GM12878 (cell line): ENCODE measurements at regions not wholly inside any gene's neighbourhood (a gene's known extent, or its start where the extent isn't known, plus 50 kb on each side); places are given as distances from the start of the nearest gene placed in this dataset.

Experiments
- RAD21 ChIP-seq: IDR thresholded peaks from 2 replicates; pipeline ENCODE4 v1.6.1; 2011; ENCODE audit warnings: mild to moderate bottlenecking, low read depth, low read length, moderate library complexity; ENCODE audit not compliant: insufficient read depth
- RCOR1 ChIP-seq: conservative IDR thresholded peaks from 2 replicates; pipeline ENCODE4 v1.6.1; 2012; ENCODE audit warnings: low read depth, low read length, improper control_type of control experiment
- SIX5 ChIP-seq: IDR thresholded peaks from 2 replicates; pipeline ENCODE4 v1.6.1; 2011; ENCODE audit warnings: mild to moderate bottlenecking, low read depth, low read length, moderate library complexity; ENCODE audit not compliant: severe bottlenecking
- SMC3 ChIP-seq: IDR thresholded peaks from 2 replicates; pipeline ENCODE4 v1.6.1; 2011; ENCODE audit warnings: low read length, improper control_type of control experiment, borderline replicate concordance
- TF ChIP-seq, protein P1 (sequence below): IDR thresholded peaks from 2 replicates; pipeline ENCODE4 v1.6.1; 2012; ENCODE audit warnings: mild to moderate bottlenecking, low read depth, low read length
- TF ChIP-seq, protein P2 (sequence below): IDR thresholded peaks from 2 replicates; pipeline ENCODE4 v1.6.1; 2011; ENCODE audit warnings: low read depth, mild to moderate bottlenecking, low read length, moderate library complexity, borderline replicate concordance; ENCODE audit errors: extremely low read depth

DNA sequence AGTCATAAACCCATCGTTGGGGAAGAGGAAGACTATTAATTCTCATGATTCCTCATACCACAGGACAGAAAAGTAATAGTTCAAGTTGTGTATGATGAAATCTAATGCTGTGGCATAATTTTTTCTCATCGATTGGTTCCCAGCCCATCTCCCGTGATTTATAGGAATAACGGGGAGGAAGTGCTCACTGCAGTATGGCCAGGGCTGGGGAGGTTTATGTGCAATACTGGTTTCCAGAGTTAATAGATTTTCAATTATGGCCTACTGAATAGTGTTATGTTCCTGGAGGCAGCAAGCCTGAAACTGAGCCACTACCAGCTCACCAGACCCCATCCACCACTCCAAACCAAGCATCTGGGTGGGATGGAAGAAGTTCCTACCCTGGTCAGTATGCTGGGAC, 147.1 kb upstream of the NCAM1 start:
- TF ChIP-seq, protein P1, sequence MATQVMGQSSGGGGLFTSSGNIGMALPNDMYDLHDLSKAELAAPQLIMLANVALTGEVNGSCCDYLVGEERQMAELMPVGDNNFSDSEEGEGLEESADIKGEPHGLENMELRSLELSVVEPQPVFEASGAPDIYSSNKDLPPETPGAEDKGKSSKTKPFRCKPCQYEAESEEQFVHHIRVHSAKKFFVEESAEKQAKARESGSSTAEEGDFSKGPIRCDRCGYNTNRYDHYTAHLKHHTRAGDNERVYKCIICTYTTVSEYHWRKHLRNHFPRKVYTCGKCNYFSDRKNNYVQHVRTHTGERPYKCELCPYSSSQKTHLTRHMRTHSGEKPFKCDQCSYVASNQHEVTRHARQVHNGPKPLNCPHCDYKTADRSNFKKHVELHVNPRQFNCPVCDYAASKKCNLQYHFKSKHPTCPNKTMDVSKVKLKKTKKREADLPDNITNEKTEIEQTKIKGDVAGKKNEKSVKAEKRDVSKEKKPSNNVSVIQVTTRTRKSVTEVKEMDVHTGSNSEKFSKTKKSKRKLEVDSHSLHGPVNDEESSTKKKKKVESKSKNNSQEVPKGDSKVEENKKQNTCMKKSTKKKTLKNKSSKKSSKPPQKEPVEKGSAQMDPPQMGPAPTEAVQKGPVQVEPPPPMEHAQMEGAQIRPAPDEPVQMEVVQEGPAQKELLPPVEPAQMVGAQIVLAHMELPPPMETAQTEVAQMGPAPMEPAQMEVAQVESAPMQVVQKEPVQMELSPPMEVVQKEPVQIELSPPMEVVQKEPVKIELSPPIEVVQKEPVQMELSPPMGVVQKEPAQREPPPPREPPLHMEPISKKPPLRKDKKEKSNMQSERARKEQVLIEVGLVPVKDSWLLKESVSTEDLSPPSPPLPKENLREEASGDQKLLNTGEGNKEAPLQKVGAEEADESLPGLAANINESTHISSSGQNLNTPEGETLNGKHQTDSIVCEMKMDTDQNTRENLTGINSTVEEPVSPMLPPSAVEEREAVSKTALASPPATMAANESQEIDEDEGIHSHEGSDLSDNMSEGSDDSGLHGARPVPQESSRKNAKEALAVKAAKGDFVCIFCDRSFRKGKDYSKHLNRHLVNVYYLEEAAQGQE, result no peak
- TF ChIP-seq SIX5, result no peak
- TF ChIP-seq SMC3, result no peak
- TF ChIP-seq RCOR1, result no peak
- no peak for TF ChIP-seq RAD21
- TF ChIP-seq, protein P2, sequence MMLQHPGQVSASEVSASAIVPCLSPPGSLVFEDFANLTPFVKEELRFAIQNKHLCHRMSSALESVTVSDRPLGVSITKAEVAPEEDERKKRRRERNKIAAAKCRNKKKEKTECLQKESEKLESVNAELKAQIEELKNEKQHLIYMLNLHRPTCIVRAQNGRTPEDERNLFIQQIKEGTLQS, result no peak
